ENCODE measurements at regions not wholly inside any gene's neighbourhood (a gene's known extent, or its start where the extent isn't known, plus 50 kb on each side); places are given as distances from the start of the nearest gene placed in this dataset.
A peak's percentile ranks its signal among the peaks of the same experiment; 100 is the strongest.

DNA sequence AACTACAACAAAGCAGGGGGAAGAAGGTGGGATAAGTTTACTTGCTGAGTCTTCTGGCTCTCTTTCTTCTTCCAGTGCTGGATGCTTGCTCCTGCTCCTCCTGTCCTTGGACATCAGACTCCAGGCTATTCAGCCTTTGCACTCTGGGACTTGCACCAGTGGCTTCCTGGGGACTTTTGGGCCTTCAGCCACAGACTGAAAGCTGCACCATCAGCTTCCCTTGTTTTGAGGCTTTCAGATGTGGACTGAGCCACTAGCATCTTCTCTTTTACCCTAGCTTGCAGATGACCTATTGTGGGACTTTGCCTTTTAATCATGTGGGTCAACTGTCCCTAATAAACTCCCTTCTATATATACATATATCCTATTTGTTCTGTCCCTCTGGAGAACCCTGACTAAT lies 173.0 kb upstream of the UFM1 start:
- Histone ChIP-seq H2BK12ac (ENCODE audit: insufficient read length, low read depth, low read length) (no peak overlapping the region), H2BK20ac (ENCODE audit: low read depth, low read length, poor library complexity, severe bottlenecking) (no peak overlapping the region), H2AFZ (ENCODE audit: low read length) (no peak overlapping the region), H3K14ac (ENCODE audit: insufficient read depth, low read length) (no peak overlapping the region), H3T11ph (ENCODE audit: low read length) (no peak overlapping the region), H3K9ac (ENCODE audit: extremely low read depth, insufficient read length, low read length) (no peak overlapping the region), H2BK5ac (ENCODE audit: insufficient read length, low read length) (no peak overlapping the region), H2BK15ac (ENCODE audit: low read depth, low read length) (no peak overlapping the region), H3K79me1 (ENCODE audit: insufficient read depth, low read depth, low read length, poor library complexity, severe bottlenecking) (no peaks in the 10 kb centered on the region), H3K4me1 (ENCODE audit: insufficient read depth, low read length) (no peaks in the 10 kb centered on the region), H3K23me2 (ENCODE audit: insufficient read length, low read depth, low read length, poor library complexity, severe bottlenecking) (no peaks in the 10 kb centered on the region), H2BK120ac (ENCODE audit: low read depth, low read length, poor library complexity, severe bottlenecking) (no peak overlapping the region), H3K23ac (ENCODE audit: insufficient read length, low read depth, low read length) (no peak overlapping the region), H3K4me2 (ENCODE audit: insufficient read depth, insufficient read length, low read length) (no peak overlapping the region), H4K91ac (ENCODE audit: insufficient read length, low read depth, low read length) (no peak overlapping the region), H2AK5ac (ENCODE audit: insufficient read length, low read length) (no peak overlapping the region), H4K20me1 (ENCODE audit: control insufficient read depth, insufficient read depth, insufficient read length) (no peaks in the 10 kb centered on the region), H4K8ac (replicated peaks; ENCODE audit: insufficient read length, low read depth, low read length) (no peak overlapping the region), H3K9me3 (ENCODE audit: control insufficient read depth, low read depth, low read length) (no peaks in the 10 kb centered on the region), H3K18ac (ENCODE audit: insufficient read length, low read depth, low read length) (no peak overlapping the region), H3K27me3 (ENCODE audit: insufficient read depth, low read length) (no peaks in the 10 kb centered on the region), H3K27ac (ENCODE audit: insufficient read length, low read depth, low read length) (no peak overlapping the region), H4K5ac (ENCODE audit: insufficient read length, low read depth, low read length) (no peak overlapping the region), H3K4ac (ENCODE audit: low read depth, low read length) (no peak overlapping the region), H3K56ac (ENCODE audit: insufficient read length, low read depth, low read length) (no peak overlapping the region), H3K79me2 (ENCODE audit: insufficient read depth, low read length) (no peaks in the 10 kb centered on the region)
- Mint-ChIP-seq H3K9me3 (no peaks in the 10 kb centered on the region), H3K27ac (0 out of 7 replicates have a peak overlapping the region, but pooled peaks of 1 of the 3 experiments have one; percentile 58), H3K36me3 (ENCODE audit: insufficient read depth in 1 of 3, low read depth in 3 of 3) (no peaks in the 10 kb centered on the region), H3K4me1 (peaks cover 6 to 12% of the 10 kb centered on the region in 2 experiments), H3K27me3 (ENCODE audit: low read depth) (no peaks in the 10 kb centered on the region), H3K4me3 (no peak overlapping the region)
- TF ChIP-seq, protein P1, sequence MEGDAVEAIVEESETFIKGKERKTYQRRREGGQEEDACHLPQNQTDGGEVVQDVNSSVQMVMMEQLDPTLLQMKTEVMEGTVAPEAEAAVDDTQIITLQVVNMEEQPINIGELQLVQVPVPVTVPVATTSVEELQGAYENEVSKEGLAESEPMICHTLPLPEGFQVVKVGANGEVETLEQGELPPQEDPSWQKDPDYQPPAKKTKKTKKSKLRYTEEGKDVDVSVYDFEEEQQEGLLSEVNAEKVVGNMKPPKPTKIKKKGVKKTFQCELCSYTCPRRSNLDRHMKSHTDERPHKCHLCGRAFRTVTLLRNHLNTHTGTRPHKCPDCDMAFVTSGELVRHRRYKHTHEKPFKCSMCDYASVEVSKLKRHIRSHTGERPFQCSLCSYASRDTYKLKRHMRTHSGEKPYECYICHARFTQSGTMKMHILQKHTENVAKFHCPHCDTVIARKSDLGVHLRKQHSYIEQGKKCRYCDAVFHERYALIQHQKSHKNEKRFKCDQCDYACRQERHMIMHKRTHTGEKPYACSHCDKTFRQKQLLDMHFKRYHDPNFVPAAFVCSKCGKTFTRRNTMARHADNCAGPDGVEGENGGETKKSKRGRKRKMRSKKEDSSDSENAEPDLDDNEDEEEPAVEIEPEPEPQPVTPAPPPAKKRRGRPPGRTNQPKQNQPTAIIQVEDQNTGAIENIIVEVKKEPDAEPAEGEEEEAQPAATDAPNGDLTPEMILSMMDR (conservative IDR thresholded peaks at IDR 0.05): no peak
- DNase-seq: no peak

Data from H9 (cell line).